NCI-H2196 treated with DMSO at 0.1 percent for 48 hours (cell line): ENCODE measurements at regions not wholly inside any gene's neighbourhood (a gene's known extent, or its start where the extent isn't known, plus 50 kb on each side); places are given as distances from the start of the nearest gene placed in this dataset.
A peak's percentile ranks its signal among the peaks of the same experiment; 100 is the strongest.
"Not testable (repeated sequence)": the region's sequence is repeated elsewhere in the genome, so short reads cannot be mapped to it uniquely, and the experiment has no call there.

Experiments
- DNase-seq: peaks from one replicate; lab custom pipeline; 2025; ENCODE audit not compliant: unreplicated experiment; lab: John Stamatoyannopoulos, UW

- DNase-seq: no peak
Measured at GRCh38 chr13:37510441-37510840, 88.1 kb downstream of the POSTN start.

GRCh38 chr13:37505531-37505930 lies 93.0 kb downstream of the POSTN start:
- DNase-seq: no peak

DNA sequence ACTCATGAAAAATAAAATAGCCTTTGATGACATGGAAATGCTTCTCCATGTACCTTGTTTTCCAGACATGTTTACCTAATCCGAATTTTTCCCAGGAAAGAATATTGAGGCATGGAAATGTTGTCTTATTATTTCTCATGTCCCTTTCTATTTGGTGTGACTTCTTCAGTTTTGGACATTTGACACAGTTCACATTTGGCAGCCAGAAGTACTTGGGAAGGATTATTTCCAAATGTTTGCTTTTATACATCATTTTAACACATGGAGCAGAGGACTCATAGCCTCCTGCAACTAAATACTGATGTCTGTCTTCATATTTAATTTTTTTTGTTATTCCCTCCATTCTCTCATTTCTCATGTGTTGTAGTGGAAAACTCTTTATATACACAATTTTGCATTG lies 94.3 kb downstream of the POSTN start:
- no peak for DNase-seq

DNA sequence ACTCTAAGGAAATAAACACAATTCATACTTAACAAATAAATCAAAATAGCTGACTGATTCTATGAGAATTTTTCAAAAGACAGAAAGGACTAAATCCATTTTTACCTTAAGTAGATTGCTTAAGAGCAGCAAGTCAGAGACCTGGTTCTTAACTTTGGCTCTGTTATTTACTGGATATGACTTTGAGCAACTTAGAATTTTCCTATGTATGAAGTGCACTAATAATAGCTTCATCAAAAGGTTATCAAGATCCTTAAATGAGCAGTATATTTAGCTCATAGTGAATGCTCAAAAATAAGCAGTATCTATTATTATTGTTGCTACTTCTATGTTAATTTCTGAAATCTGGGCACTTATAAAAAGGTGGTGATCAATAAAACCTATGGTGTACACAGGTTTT lies 95.3 kb downstream of the POSTN start:
- DNase-seq: no peak

GRCh38 chr13:37502303-37502993 lies 96.1 kb downstream of the POSTN start:
- not testable (repeated sequence) for DNase-seq

DNA sequence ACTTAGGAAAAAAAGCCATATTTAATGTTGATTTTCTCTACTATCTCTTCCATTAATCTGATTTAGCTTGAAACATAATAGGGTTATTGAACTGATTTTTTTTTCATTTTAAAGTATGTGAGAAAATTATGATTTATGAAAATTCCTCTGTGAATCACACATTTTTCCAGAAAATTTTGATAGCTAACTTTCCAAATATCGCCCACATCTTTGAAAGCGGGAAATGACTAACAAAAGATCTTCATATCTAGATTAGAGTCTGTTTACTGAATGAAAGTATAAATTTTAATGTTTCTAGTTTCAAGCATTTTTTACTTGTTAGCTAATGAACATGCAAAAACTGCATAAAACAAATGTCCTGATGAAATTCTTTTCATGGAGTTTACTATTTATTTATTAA lies 97.4 kb downstream of the POSTN start:
- DNase-seq: no peak

DNA sequence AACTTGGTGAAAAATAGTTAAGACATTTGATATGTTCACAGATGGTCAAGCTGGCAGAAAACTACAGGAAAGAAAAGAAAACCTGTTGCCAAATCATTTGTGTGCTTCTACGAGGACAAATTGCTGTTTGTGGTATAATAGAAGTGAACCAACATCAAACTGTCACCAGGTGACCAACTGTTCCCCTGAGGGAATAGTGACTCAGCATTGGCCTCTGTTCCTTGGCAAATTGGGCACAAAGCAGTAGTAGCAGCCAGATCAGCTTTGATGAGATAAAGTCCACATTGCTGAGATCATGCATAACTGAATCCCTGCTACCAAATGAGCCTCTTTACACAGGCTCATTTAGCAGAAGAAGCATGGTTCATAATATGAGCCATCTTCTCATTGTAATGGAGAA lies 103.5 kb downstream of the POSTN start:
- DNase-seq: no peak

- no peak for DNase-seq
Measured at GRCh38 chr13:37493775-37494174, 104.8 kb downstream of the POSTN start.

DNA sequence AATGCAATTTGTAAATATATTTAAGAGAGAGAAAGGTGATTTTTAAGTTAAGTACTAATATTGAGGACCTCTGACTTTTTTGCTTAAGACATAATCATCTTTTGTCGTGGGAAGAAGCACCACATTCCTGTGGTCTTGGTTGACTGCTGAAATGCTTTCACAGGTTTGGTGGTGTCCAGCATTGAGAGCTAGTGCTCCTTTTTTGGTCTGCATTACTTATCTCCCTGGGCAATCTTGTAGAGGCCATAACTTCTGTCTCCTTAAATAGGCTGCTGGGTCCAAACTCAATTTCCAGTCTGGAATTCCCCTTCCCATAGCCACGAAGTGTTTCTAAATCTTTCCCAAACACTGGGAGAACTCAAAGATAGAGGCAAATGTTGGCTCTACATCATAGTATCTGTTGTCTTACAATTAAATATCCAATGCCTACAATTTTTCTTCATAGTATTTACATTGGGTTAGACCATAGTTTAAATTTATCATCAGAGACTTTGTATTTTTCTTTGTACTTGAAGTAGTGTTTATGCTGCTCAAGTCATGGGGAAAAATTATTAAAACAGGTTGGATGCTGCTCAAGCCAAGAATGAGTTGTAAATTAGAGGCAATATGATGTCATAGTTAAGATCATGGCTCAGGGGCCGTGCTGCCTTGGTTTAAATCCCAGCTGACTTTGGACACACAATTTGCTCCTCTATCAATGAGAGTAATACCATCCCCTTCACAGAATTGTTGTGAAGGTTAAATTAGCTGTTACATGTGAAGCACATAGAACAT lies 105.6 kb downstream of the POSTN start:
- no peak for DNase-seq

GRCh38 chr13:37492075-37492474 lies 106.5 kb downstream of the POSTN start:
- no peak for DNase-seq

GRCh38 chr13:37491661-37492060 lies 106.9 kb downstream of the POSTN start:
- no peak for DNase-seq

DNA sequence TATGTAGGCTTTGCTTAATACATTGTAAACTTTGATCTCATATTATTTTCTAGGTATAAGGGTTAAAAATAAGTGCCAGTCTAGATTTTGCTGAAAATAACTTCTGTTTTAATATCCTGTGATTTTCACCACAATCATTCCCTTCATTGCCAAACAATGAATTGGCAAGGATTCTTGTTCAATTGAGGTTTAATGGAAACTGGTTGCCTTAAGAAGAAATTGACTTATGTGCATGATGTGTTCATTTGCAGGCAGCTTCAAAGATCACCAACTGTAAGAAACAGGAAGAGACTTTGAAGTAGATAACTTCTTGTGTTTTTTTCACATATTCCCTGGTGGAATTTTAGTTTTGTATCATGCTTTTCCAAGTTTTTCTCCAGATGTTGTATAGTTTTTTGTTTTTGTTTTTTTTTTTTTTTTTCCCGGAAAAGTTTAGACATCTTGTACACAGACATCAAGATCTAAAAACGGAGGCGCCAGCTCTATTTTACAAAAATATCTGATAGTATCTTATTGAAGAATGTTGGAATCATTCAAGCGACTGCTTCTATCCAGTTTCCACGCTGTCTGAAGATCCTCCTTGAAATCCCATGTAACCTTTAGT lies 108.3 kb downstream of the POSTN start:
- DNase-seq: no peak

DNA sequence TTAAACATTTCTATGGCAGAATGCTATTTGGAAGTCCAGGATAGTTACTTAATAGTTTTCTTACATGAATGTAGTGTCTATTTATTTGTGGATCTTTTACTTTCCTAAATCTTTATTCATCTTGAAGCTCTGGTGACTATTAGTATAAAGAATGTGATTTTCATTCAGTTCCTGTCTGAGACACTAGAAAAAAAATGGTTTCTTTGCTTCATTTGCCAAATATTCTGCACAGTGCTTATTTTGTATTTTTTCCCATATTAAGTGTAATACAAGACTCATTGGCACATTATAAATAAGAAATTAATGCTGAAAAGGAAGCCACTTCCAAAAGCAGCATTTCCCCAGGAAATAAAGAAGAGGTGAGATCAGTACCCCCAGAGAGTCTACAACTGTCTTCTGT lies 109.8 kb downstream of the POSTN start:
- DNase-seq: no peak

- DNase-seq: no peak
Measured at GRCh38 chr13:37486171-37486681, 112.3 kb downstream of the POSTN start.

DNA sequence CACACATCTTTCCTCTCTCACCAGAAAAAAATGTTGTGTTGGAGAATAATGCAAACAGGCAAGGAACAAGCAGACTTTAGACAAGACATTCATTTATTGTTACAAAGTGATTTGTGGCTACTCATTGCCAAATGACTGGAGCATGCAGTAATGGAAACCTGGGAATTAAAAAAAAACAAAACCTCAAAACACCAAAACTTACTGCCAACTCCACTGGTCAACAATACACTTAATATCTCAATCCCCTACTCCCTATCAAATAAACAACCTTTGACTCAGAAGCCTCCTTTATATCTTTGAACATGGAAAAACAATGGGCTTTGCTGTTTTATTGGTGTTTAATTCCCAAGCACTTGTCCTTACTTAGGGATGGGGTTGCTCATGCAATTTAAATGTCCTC lies 112.8 kb downstream of the POSTN start:
- DNase-seq: no peak

DNA sequence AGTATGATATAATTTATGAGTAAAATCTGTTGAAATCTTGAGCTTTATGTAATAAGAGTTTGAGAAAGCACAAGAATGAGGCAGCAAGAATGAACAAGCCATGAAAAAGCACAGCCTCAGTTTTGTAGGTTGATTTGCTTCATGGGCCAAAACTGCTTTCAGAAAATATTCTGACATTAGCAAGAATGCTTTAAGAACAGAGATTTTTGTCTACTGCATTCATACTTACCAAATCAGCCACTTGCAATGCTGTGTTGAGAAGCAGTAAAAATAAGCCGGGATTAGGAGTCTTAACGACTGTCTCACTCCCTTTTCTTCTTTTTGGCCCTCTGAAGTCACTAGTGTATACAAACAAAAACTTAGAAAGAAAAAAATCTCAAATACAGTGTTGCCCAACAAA lies 114.5 kb downstream of the POSTN start:
- DNase-seq: no peak

GRCh38 chr13:37482331-37482730 lies 116.2 kb downstream of the POSTN start:
- no peak for DNase-seq

DNA sequence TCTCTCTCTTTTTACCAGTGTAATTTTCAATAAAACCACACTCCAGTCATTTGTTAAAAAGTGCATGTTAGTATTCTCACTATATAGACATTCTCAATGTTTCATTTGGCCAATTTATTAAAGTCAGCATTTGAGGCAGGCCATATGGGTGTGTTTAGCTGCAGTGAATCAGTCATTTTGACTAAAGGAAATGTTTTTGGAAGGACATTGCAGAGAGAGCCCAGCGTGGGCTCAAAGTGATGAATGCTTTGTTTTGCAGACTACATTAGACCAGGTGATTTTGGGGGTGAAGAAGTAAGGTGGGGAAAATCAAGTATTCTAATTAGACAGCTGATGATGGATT lies 116.7 kb downstream of the POSTN start:
- no peak for DNase-seq

DNA sequence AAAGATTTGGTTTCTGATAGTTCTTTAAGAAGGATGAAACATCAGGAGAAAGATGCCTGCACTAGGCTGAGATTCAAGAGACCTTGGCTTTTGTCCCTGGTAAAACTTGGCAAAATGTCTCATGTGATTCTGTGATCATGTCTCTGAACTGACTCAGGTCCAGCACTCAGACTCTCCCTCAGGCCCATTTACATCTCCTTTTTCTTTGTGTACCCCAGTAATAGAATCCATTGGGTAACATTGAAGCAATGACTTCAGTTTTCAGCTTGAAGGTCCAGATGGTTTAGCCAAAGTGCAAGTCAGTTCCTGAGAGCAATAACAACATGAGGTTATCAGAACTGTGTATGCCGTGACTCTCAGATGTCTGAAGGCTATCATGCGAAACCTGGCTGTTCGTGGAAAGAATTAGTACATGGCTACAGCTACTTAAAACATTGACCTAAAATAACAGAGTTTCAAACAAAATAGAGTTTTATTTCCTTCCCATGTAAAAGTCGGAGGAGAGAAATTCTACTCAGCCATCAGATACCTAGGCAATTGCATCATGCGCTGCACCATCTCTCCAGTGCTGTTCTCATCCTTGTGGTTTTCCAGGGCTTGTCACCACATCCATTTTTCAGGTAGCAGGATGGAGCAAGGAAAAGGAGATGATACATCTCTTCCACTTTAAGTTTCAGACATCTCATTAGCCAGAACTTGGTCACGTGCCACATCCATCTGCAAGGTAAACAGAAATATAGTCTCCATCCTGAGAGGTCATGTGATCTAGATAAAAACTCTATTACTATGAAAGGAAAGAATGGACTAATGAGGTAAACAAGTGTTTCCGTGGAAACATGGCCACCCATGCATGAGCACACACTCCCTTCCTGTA lies 117.3 kb downstream of the POSTN start:
- DNase-seq: peak; percentile 3

DNA sequence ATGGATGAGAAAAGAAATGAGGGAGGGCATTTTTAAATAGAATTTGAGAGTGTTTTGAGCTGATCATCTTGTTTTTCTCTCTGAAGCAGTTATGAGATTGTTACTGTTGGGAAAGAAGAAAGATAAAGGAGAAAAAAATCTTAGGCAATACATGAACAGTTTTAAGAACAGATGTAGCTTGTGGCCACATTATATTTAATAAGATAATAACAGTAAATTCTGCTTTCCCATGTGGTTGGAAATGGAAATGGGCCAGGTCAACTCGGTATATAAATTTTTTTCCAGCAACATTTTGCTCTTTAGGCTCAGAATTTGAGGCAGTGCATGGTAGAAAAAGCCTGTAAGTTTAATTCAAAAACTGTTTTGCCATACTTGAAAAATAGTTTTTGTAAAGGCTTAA lies 118.7 kb downstream of the POSTN start:
- DNase-seq: no peak

DNA sequence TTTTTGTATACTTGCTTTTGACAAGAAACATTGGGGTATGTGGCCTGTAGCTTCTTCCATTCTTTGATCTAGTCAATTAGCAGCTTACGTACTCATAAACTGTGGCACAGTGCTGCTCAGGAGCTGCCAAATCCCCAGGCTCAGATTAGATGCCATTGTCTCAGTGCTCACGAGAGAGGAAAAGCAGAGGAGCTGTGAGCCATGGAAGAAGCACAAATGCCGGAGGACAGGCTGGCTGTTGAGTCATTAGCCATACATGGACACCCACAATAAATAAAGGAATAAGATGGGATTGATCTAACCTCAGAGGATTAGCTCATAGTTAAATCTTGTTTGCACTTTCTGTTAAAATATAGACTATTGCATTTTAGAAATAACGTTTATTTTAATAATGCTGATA lies 121.7 kb downstream of the POSTN start:
- DNase-seq: no peak
